Astrocyte of the hippocampus (primary cell): ENCODE measurements at regions not wholly inside any gene's neighbourhood (a gene's known extent, or its start where the extent isn't known, plus 50 kb on each side); places are given as distances from the start of the nearest gene placed in this dataset.

Experiments
- DNase-seq: peaks from one replicate; pipeline ENCODE4 v3.0.0; 2011; ENCODE audit warnings: low read depth, low spot score

DNA sequence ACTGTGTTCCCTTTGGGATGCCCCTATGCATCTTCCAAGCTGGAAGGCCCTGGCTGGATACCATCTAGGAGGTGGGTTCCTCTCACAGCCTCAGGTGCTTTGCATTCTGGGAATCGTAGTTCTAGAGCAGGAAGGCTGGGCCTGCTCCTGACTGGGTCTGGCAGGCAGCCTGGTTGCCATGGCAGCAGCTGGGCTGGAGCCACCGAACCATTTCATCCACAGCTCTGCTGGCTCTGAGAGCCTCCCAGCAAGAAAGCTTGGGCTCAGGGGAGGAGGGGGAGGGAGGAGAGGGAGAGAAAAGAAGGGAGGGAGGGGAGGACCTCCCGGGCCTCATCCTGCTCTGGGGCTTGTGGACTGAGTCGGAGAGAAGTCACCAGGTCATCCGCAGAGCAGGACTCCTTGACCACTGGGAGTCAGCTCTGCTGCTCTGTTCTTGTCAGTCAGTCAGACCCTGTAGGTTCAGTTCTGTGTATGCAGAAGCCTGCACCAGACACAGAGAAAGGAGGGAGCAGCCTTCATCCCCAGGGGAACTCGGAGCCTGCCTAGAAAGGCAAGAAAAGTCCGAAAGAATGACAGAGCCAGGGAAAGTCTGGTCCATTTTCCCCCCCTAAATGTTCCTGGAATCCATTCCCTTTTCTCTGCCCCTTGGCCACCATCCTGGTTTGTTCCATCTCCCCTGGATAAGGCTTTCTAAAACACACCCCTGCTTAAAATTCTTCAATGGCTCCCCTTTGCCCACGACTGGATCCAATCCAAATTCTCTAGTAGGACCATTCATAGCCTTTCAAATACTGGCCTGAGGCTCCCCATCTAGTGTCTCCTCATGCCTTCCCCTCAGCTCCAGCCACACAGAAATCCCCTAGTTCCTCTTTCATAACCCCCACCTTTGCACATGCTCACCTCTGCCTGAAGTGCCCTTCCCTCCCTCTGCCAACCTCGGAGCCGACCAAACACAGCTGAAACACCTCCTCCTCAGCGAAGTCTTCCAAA lies 65.4 kb upstream of the ARAP3 start:
- DNase-seq = peak; percentile 88

DNA sequence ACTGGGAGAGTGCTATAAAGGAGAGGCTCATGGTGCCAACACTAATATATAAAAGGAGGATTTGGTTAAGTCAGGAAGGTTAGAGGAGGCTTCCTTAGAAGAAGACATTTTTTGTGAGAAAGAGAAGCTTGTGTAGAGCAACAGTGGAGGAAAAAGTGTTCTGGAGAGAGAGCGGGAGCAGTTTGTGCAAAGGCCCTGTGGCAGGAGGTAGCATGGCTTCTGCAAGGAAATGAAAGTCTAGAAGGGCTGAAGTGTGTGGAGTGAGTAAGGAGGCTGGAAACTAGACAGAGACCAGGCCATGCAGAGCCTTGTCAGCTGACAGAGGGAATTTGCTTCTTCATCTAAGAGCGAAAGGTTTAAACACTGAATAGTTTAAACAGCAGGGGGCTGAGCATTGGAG lies 64.4 kb upstream of the ARAP3 start:
- no peak for DNase-seq

DNA sequence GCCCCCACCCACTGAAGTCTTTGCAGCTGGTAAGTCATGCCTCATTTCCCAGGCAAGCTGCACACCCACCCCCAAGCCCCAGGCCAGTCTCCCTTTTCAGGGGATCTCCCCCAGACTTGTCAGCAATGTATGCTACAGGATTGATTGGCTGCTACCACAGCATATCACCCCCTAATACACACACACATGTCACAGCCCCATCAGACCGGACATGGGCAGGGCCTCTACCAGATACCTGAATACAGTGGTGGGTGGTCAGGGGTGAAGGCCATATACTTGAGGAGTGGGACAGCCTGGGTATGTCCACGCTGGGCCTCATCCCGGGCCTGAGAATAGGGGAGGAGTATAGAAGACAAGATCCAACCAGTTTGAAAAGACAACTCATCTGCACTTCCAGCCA lies 63.4 kb upstream of the ARAP3 start:
- no peak for DNase-seq

DNA sequence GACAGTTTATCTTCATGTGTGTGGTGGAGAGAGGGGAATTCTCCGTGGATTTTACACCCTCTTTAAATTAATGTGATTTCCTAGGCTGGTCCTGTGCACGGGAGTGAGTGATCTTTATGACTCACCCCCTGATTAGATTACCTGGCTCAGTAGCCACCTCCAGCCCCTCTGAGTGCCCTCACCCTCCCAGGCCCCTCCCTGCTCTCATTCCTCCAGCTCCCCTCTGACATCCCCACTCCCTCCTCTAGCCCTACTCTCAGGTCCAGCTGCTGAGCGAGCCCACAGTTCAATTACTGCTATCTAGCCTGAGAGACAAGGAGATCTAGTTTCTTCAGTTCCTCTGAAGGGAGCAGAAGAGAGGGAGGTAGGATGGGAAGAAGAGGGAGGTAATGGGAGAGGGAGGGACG lies 61.8 kb upstream of the ARAP3 start:
- DNase-seq = no peak

DNA sequence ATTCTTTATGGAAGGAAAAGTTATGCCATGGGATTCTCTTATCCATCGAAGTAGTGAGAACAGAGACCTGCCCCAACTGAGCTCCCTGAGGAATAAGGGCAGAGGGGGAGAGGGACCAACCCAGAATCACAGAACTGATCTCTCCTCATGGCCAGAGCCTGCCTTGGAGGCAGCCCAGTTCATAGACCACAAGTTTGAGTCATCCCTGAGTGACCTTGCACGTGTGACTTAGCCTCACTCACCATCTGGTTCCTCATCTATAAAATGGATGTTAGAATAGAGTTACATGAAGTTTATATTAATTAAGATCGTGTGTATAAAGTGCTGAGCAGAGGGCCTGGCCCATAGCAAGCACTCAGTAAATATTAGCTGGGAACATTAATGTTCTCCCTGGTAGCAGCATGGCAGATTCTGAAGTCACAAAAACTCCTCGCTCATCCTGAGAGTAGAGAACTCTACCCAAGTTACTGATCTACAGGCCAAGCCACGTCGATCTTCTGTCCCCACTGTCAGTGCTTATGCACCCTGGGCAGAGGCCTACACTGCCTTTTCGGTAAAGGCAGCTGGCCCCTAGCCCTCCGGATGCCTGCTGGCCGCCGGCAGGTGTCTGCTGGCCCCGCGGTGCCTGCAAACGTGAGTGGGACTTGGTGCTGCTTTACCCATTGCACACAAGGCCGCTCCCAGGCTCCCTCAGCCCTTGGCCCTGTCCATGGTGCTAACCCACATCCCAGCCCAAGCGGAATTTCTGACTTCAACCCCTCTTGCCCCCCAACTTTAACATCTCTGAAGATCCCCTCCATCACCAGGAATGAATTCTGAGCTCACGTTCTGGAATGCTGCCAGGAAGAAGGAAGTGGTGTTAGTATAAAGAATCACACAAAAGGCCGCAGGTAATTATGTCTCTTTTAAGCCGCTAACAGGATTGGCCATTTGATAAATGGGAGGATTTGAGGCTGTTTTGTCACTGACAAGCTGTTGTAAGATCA lies 61.1 kb upstream of the ARAP3 start:
- peak; percentile 72 for DNase-seq

DNA sequence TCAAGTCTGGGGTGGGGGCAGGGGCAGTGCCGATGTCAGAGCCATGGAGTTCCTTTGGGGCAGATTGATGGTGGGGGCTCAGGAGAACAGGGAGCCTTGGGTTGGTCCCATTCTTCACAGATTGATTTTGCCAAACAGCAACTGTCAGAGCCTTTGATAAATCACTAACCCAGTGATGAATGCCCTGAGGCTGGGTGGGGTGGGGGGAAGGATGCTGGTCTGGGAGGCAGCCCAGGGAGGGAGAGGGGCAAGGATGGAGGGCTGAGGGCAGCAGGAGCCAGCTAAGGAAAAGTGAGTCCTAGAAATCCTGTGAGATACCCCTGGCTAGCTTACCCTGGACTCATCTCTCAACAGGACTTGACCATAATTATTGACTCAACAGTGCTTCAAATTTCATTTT lies 60.1 kb upstream of the ARAP3 start:
- DNase-seq = no peak

DNA sequence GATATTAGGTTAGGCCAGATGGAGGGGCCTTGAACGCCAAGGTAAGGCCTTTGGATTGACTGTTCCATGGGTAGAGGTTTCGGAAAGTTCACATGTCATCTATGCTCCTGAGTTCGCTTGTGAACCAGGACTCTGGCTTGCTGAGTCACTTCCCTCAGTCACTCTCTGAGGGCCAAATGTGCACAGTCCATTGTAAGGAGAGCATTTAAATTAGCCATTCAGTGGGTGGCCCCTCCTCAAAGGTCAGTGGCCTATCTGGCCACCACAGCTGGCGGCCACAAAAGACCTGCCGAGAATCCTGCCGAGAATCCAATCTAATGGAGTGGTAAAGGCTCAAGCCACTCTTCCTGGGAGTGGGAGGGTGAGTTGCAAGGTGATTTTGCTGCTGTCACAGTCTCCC lies 58.9 kb upstream of the ARAP3 start:
- DNase-seq = no peak

DNA sequence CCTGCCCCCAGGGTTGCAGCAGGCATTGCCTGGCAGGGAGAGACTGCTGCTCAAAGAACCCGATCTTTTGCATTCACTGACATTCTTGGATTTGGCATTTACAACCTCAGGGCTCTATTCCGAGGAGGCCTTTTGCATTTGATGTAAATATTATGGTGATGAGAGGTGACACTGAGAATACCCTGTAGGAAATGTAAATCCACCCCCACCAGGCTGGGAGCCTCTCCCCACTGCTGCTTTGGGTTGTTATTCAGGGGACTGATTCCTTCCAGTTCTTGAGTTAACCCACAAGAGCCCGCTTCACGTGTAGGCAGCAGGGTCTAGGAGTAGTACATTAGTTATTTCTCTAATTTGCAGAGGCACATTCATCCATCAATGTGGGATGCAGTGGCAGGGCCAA lies 55.5 kb upstream of the ARAP3 start:
- no peak for DNase-seq

DNA sequence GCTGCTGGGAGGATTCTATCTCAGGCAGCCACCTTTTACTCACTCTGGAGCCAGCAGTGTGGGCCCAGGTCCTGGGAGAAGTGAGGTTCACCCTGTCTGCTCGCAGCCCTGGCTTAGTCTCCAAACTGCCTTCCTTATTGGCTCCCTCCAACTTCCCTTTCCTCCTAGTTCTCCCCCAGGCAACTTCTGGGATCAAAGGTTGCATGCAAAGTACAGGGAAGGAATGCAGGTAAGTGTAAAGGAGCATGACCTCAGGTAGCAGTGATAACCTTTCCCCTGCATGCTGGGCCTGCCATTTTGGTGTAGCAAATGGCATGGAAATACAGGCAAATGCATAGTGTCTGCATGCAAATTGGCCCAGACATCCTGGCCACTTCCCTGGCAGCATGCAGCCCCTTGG lies 53.8 kb upstream of the ARAP3 start:
- DNase-seq = no peak

DNA sequence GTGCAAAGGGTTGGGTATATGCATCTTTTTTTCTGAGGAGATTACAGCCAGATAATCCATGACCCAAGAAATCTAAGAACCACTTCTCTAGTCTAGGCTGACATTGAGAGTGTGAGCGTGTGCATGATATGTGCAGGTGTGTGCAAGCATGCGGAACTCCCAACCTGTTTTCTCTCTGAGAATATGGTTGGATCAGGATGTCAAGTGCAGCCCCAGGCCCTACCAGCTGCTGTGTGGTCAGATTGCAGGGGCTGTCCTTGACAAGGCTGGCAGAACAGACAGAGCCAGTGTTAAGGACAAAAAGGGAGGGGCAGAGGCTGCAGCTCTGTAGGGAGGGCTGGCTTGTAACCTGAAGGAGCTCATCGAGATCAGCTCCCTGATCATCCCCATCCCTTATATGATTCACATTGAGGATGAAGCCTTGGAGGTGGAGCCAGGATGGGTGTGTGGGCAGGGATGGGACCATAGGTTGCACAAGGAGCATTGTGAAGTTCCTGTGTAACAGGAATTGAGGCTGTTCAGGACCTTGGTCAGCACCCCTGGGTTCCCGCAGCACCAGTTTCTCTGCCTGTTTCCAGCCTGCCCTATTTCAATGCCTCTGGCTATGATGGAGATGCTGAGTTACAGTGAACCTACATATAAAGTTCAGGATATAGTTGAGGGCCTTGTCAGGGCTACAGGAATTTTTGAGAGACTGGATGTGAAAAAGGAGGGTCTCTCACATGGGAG lies 52.6 kb upstream of the ARAP3 start:
- DNase-seq = peak; percentile 84

DNA sequence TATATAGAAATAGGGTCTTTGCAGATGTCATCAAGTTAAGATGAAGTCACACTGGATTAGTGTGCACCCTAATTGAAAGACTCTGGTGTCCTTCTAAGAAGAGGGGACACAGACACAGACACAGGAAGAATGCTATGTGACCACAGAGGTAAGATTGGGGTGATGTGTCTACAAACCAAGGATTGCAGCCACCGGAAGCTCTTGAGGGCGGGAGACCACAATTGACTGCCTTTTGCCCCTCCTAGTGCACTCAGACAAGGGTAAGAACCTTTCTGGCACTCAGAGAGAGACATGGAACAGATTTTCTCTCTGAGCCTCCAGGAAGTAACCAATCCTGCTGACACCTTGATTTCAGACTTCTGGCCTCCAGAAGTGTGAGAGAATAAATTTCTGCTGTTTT lies 51.2 kb upstream of the ARAP3 start:
- DNase-seq = no peak

DNA sequence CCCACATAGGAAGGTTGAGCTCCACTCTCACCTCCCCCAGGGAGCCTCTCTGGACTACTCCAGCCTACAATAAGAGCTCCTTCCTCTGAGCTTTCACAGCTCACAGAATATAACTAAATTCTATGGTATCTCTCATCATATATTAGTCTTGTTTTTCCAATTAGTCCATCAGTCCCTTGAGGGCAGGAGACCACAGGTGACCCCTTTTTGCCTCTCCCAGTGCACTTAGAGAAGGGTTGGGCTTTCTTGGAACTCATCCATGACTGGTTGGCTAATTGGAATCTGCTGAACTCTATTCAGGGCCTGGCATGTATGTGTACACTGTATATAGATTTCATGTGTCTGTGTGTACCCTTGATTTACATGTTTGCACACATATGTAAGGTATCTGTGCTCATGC lies 50.4 kb upstream of the ARAP3 start:
- no peak for DNase-seq
